ENCODE measurements at regions not wholly inside any gene's neighbourhood (a gene's known extent, or its start where the extent isn't known, plus 50 kb on each side); places are given as distances from the start of the nearest gene placed in this dataset.

- Mint-ChIP-seq H3K4me1 (ENCODE audit: low read depth) (peaks cover 19% of the 10 kb centered on the region; the same call in 1 of the 2 replicates), H3K27ac (no peak overlapping the region), H3K27me3 (ENCODE audit: insufficient read depth) (peaks cover 16% of the 10 kb centered on the region), H3K9me3 (no peaks in the 10 kb centered on the region), H3K36me3 (ENCODE audit: low read depth) (no peaks in the 10 kb centered on the region), H3K4me3 (no peak overlapping the region)
- no peak for DNase-seq
- TF ChIP-seq CTCF (IDR thresholded peaks at IDR 0.05): no peak
These were observed 140.4 kb downstream of the MTX2 start for GRCh38 chr2:176409671-176410070.

GRCh38 chr2:176412136-176412535, 142.9 kb downstream of the MTX2 start:
- no peaks in the 10 kb centered on the region for H3K36me3 Mint-ChIP-seq (ENCODE audit: low read depth)
- no peak for TF ChIP-seq CTCF (IDR thresholded peaks at IDR 0.05)
- peaks cover 22% of the 10 kb centered on the region; the same call in 1 of the 2 replicates for H3K4me1 Mint-ChIP-seq (ENCODE audit: low read depth)
- peaks cover 5% of the 10 kb centered on the region for H3K27me3 Mint-ChIP-seq (ENCODE audit: insufficient read depth)
- no peak for DNase-seq
- H3K27ac Mint-ChIP-seq: no peak overlapping the region
- no peaks in the 10 kb centered on the region for H3K9me3 Mint-ChIP-seq
- no peak overlapping the region for H3K4me3 Mint-ChIP-seq

GRCh38 chr2:176413786-176414185, 144.5 kb downstream of the MTX2 start:
- Mint-ChIP-seq H3K4me3 (no peak overlapping the region), H3K36me3 (ENCODE audit: low read depth) (no peaks in the 10 kb centered on the region), H3K27ac (no peak overlapping the region), H3K27me3 (ENCODE audit: insufficient read depth) (peaks cover 5% of the 10 kb centered on the region), H3K4me1 (ENCODE audit: low read depth) (peaks cover 27% of the 10 kb centered on the region), H3K9me3 (no peaks in the 10 kb centered on the region)
- TF ChIP-seq CTCF (IDR thresholded peaks at IDR 0.05): no peak
- DNase-seq: no peak

GRCh38 chr2:176414641-176415040, 145.4 kb downstream of the MTX2 start:
- H3K27ac Mint-ChIP-seq: no peak overlapping the region
- no peak for TF ChIP-seq CTCF (IDR thresholded peaks at IDR 0.05)
- DNase-seq: no peak
- peaks cover 5% of the 10 kb centered on the region for H3K27me3 Mint-ChIP-seq (ENCODE audit: insufficient read depth)
- no peaks in the 10 kb centered on the region for H3K9me3 Mint-ChIP-seq
- H3K36me3 Mint-ChIP-seq (ENCODE audit: low read depth): no peaks in the 10 kb centered on the region
- H3K4me3 Mint-ChIP-seq: no peak overlapping the region
- H3K4me1 Mint-ChIP-seq (ENCODE audit: low read depth): peaks cover 28% of the 10 kb centered on the region

GRCh38 chr2:176415174-176415895, 146.1 kb downstream of the MTX2 start:
- no peak for TF ChIP-seq CTCF (IDR thresholded peaks at IDR 0.05)
- H3K4me3 Mint-ChIP-seq: no peak overlapping the region
- H3K4me1 Mint-ChIP-seq (ENCODE audit: low read depth): peaks cover 28% of the 10 kb centered on the region
- peaks cover 5% of the 10 kb centered on the region for H3K27me3 Mint-ChIP-seq (ENCODE audit: insufficient read depth)
- no peaks in the 10 kb centered on the region for H3K9me3 Mint-ChIP-seq
- H3K36me3 Mint-ChIP-seq (ENCODE audit: low read depth): no peaks in the 10 kb centered on the region
- no peak for DNase-seq
- H3K27ac Mint-ChIP-seq: no peak overlapping the region
